ENCODE measurements at regions not wholly inside any gene's neighbourhood (a gene's known extent, or its start where the extent isn't known, plus 50 kb on each side); places are given as distances from the start of the nearest gene placed in this dataset.

DNA sequence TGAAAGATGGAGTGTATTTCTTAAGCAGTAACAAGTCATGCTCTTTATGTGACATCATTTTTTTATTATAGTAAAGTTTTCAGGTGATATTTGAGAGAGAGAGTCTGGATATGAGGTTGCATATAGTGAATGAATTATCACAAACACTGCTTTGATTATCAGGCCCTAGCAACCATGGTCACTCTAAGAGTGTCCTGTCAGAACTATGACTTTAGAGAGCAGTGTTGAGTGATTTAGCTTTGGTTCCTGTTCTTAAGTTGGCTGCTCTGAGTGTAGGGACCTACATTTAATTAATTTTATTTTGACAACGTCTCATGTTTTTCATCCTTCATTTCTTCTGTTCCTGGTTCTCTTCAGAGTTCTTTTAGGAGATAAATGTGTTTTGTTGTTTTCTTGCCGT lies 275.5 kb downstream of the KCNJ3 start (continued):
- TF ChIP-seq HOXB5 (CRISPR knock-in tag; IDR thresholded peaks at IDR 0.05), result no peak

DNA sequence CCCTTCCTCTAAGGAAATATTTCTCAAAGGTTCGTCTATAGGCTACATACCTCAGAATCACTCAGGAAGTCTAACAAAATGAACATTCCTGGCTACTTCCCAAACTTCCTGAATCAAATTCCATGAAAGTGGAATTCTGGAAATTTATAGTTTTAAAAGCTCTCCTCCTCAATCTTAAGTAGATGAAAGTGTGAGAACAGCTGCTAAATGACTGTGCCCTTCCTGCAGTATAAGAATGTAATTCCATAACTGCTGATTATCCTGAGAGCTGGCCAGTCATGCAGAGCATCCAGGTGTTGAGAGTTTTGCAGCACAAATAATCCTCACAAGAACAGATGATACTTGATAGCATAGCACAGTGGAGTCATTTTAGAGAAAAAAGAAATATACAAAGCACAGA lies 265.0 kb downstream of the KCNJ3 start:
- no peak overlapping the region for H3K27ac ChIP-seq
- H3K4me2 ChIP-seq, result no peak overlapping the region
- no peaks in the 10 kb centered on the region for H3K4me1 ChIP-seq
- POLR2A ChIA-PET, result no interaction called here
- DNase-seq (ENCODE audit: low read depth in 1 of 2, low spot score in 1 of 2), result no peak
- TF ChIP-seq CHD2 (IDR thresholded peaks at IDR 0.05; ENCODE audit: low read length, partially characterized antibody), result no peak
- no peak for TF ChIP-seq HES2 (IDR thresholded peaks at IDR 0.05)
- TF ChIP-seq MAFK (IDR thresholded peaks at IDR 0.05; ENCODE audit: partially characterized antibody), result no peak
- no peak for TF ChIP-seq SMC3 (IDR thresholded peaks at IDR 0.05)
- no peak for TF ChIP-seq NR3C1 (IDR thresholded peaks at IDR 0.05)
- no peak for TF ChIP-seq EP300 (IDR thresholded peaks at IDR 0.05)
- no peak for TF ChIP-seq NFE2L2 (conservative IDR thresholded peaks at IDR 0.05; ENCODE audit: low read length)
- TF ChIP-seq ZFP36 (IDR thresholded peaks at IDR 0.05; ENCODE audit: borderline replicate concordance, partially characterized antibody), result no peak
- TF ChIP-seq ZNF302 (CRISPR knock-in tag; IDR thresholded peaks at IDR 0.05), result no peak
- no peak for TF ChIP-seq FOSB (CRISPR knock-in tag; IDR thresholded peaks at IDR 0.05)
- no peak for TF ChIP-seq ESRRA (IDR thresholded peaks at IDR 0.05; ENCODE audit: borderline replicate concordance, low read length)
- TF ChIP-seq E2F6 (IDR thresholded peaks at IDR 0.05; ENCODE audit: borderline replicate concordance, low read depth), result no peak
- H3K9me3 ChIP-seq, result no peaks in the 10 kb centered on the region
- CTCF ChIA-PET, result no interaction called here
- no peak overlapping the region for H3K4me3 ChIP-seq
- no peak for ATAC-seq
- FAIRE-seq, result no peak
- 17% methylated on average over 1 of the region's 1 CpG for WGBS (ENCODE audit: missing lambda C conversion rate)

DNA sequence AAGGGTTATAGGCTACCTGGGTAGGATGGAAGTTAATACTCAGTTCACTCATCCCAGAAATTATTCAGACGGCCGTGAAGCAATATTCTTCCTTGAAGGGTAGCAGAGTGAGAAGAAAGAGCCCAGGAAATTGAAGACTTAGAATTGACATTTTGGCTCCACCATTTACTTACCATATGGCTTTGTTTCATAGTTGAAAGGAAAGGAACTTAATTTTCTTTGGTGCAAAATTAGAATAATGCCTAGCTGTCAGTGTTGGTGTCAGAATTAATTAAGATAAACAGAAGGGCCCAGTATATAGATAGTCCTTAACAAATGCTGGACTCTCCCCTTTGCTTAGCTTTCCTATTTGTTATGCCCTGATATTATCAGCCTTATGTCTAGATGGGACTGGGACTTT lies 263.2 kb downstream of the KCNJ3 start:
- ATAC-seq (no peak), DNase-seq (ENCODE audit: low read depth in 1 of 2, low spot score in 1 of 2) (no peak), FAIRE-seq (no peak)
- TF ChIP-seq E2F6 (IDR thresholded peaks at IDR 0.05; ENCODE audit: borderline replicate concordance, low read depth) (no peak), SREBF2 (IDR thresholded peaks at IDR 0.05) (no peak), FOXS1 (CRISPR knock-in tag; IDR thresholded peaks at IDR 0.05) (no peak), JUNB (IDR thresholded peaks at IDR 0.05) (no peak), HOXB5 (CRISPR knock-in tag; IDR thresholded peaks at IDR 0.05) (no peak), RAD21 (conservative IDR thresholded peaks at IDR 0.05 in 1 of 2, IDR thresholded peaks at IDR 0.05 in 1 of 2) (no peak)
- H3K4me1 ChIP-seq, result no peaks in the 10 kb centered on the region
- 65% methylated on average over 2 of the region's 2 CpGs for WGBS (ENCODE audit: missing lambda C conversion rate)
- H3K27ac ChIP-seq, result no peak overlapping the region
- no peaks in the 10 kb centered on the region for H3K9me3 ChIP-seq
- no peak overlapping the region for H3K4me2 ChIP-seq
- CTCF ChIA-PET, result no interaction called here
- H3K4me3 ChIP-seq, result no peak overlapping the region
- POLR2A ChIA-PET, result no interaction called here

GRCh38 chr2:154960802-154961583 lies 262.5 kb downstream of the KCNJ3 start:
- Histone ChIP-seq H3K9me3 (no peaks in the 10 kb centered on the region), H3K4me3 (no peak overlapping the region), H3K4me2 (no peak overlapping the region), H3K27ac (no peak overlapping the region), H3K4me1 (no peaks in the 10 kb centered on the region)
- WGBS (ENCODE audit: missing lambda C conversion rate), result 36% methylated on average over 3 of the region's 3 CpGs
- DNase-seq (ENCODE audit: low read depth in 1 of 2, low spot score in 1 of 2) (no peak), ATAC-seq (no peak), FAIRE-seq (no peak)
- TF ChIP-seq SMC3 (IDR thresholded peaks at IDR 0.05) (no peak), ZC3H11A (IDR thresholded peaks at IDR 0.05) (no peak), HEYL (CRISPR knock-in tag; IDR thresholded peaks at IDR 0.05) (no peak), ZFP36 (IDR thresholded peaks at IDR 0.05; ENCODE audit: borderline replicate concordance, partially characterized antibody) (no peak), CEBPB (IDR thresholded peaks at IDR 0.05) (no peak), MYC (IDR thresholded peaks at IDR 0.05; ENCODE audit: borderline replicate concordance, low read length) (no peak), ZNF302 (CRISPR knock-in tag; IDR thresholded peaks at IDR 0.05) (no peak), ESRRA (IDR thresholded peaks at IDR 0.05; ENCODE audit: borderline replicate concordance, low read length) (no peak), CHD2 (IDR thresholded peaks at IDR 0.05; ENCODE audit: low read length, partially characterized antibody) (no peak), HES2 (IDR thresholded peaks at IDR 0.05) (no peak), HOXB13 (CRISPR knock-in tag; IDR thresholded peaks at IDR 0.05; ENCODE audit: low read depth) (no peak), POLR2AphosphoS2 (conservative IDR thresholded peaks at IDR 0.05; ENCODE audit: low read length) (no peak), TFCP2L1 (CRISPR knock-in tag; IDR thresholded peaks at IDR 0.05) (no peak), NFE2L2 (conservative IDR thresholded peaks at IDR 0.05; ENCODE audit: low read length) (no peak), JUNB (IDR thresholded peaks at IDR 0.05) (no peak), TP53 (CRISPR knock-in tag; IDR thresholded peaks at IDR 0.05) (no peak), HOXA7 (CRISPR knock-in tag; IDR thresholded peaks at IDR 0.05) (no peak), RCOR1 (IDR thresholded peaks at IDR 0.05; ENCODE audit: low read depth, low read length) (no peak)
- POLR2A ChIA-PET, result no interaction called here
- CTCF ChIA-PET, result no interaction called here

All from A549 (cell line).